ENCODE measurements at regions not wholly inside any gene's neighbourhood (a gene's known extent, or its start where the extent isn't known, plus 50 kb on each side); places are given as distances from the start of the nearest gene placed in this dataset.
"Not testable (repeated sequence)": the region's sequence is repeated elsewhere in the genome, so short reads cannot be mapped to it uniquely, and the experiment has no call there.

DNA sequence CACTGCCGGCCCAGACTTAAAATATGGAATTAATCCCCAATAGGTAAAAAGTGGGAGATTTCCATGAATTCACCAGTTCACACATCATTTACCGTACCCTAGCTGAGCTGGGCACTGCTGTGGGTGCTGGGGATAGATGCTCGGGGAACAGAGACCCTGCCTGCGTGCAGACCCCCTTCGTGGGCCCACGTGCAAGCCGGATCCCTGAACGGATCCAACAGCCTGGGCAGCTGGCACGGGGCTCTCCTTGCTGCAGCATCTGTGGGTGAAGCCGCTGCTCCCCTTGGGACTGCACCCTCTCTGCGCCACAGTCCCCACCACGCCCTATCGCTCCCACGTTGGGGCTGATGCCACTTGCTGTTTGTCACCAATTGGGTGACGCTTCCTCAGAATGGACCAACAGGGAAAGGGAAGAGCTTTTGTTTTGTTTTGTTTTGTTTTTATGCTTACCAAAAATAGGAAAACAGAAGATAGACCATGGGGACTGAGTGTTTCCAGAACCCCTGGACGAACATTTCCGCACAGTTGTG is 279.7 kb upstream of the SFSWAP start:
- TF ChIP-seq, protein P1, sequence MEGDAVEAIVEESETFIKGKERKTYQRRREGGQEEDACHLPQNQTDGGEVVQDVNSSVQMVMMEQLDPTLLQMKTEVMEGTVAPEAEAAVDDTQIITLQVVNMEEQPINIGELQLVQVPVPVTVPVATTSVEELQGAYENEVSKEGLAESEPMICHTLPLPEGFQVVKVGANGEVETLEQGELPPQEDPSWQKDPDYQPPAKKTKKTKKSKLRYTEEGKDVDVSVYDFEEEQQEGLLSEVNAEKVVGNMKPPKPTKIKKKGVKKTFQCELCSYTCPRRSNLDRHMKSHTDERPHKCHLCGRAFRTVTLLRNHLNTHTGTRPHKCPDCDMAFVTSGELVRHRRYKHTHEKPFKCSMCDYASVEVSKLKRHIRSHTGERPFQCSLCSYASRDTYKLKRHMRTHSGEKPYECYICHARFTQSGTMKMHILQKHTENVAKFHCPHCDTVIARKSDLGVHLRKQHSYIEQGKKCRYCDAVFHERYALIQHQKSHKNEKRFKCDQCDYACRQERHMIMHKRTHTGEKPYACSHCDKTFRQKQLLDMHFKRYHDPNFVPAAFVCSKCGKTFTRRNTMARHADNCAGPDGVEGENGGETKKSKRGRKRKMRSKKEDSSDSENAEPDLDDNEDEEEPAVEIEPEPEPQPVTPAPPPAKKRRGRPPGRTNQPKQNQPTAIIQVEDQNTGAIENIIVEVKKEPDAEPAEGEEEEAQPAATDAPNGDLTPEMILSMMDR (IDR thresholded peaks at IDR 0.05): not testable (repeated sequence)
- not testable (repeated sequence) for TF ChIP-seq POLR2A (IDR thresholded peaks at IDR 0.05)

Measured in adrenal gland (tissue), 5 donors.